ENCODE measurements at regions not wholly inside any gene's neighbourhood (a gene's known extent, or its start where the extent isn't known, plus 50 kb on each side); places are given as distances from the start of the nearest gene placed in this dataset.

DNA sequence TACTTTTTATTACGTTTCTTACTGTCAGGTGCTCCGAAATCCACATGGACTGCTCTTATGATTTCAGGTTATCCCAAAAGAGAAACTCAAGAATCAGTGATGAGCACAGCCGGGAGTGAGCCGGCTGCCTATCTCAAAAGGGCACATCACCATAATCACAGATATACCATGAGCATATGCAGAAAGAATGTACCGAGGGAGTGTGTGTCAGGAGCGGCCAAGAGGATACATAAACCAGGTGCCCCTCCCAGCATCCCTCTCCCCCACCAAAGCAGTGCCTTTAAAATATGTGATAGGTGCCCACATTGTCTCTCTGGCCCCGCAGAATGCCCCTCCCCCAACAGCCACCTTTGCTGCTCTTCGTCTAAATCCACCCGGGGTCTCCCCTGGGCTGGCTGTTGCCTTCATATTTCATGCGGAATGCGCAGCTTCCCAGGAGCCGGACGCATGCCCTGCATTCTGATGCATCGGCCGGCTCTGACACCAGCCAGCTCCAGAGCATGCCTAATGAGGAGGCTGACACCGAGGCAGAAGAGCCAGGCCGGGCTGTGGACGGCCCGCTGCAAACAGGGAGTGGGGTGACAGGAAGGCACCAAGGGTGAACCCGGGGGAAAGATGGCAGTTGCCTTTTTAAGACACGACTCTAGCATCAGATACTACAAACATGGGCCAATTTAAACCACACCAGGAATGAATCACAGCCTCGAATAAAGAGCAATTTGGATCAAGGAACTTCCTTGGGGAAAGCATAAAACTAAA lies 652.3 kb downstream of the BNC2 start:
- Histone ChIP-seq H2BK15ac (ENCODE audit: low read depth, low read length) (no peak overlapping the region), H3K23ac (ENCODE audit: insufficient read length, low read depth, low read length) (no peak overlapping the region), H2AK5ac (ENCODE audit: insufficient read length, low read length) (no peak overlapping the region), H3K79me2 (ENCODE audit: insufficient read depth, low read length) (no peaks in the 10 kb centered on the region), H2BK12ac (ENCODE audit: insufficient read length, low read depth, low read length) (no peak overlapping the region), H3T11ph (ENCODE audit: low read length) (no peak overlapping the region), H3K9ac (ENCODE audit: extremely low read depth, insufficient read length, low read length) (no peak overlapping the region), H3K27me3 (ENCODE audit: insufficient read depth, low read length) (no peaks in the 10 kb centered on the region), H2BK20ac (ENCODE audit: low read depth, low read length, poor library complexity, severe bottlenecking) (no peak overlapping the region), H3K56ac (ENCODE audit: insufficient read length, low read depth, low read length) (no peak overlapping the region), H3K23me2 (ENCODE audit: insufficient read length, low read depth, low read length, poor library complexity, severe bottlenecking) (no peaks in the 10 kb centered on the region), H2BK5ac (ENCODE audit: insufficient read length, low read length) (no peak overlapping the region), H3K4me2 (ENCODE audit: insufficient read depth, insufficient read length, low read length) (no peak overlapping the region), H3K27ac (ENCODE audit: insufficient read length, low read depth, low read length) (no peak overlapping the region), H4K20me1 (ENCODE audit: control insufficient read depth, insufficient read depth, insufficient read length) (no peaks in the 10 kb centered on the region), H4K91ac (ENCODE audit: insufficient read length, low read depth, low read length) (no peak overlapping the region), H3K9me3 (ENCODE audit: control insufficient read depth, low read depth, low read length) (no peaks in the 10 kb centered on the region), H3K79me1 (ENCODE audit: insufficient read depth, low read depth, low read length, poor library complexity, severe bottlenecking) (no peaks in the 10 kb centered on the region), H4K8ac (replicated peaks; ENCODE audit: insufficient read length, low read depth, low read length) (no peak overlapping the region), H3K18ac (ENCODE audit: insufficient read length, low read depth, low read length) (no peak overlapping the region), H2AFZ (ENCODE audit: low read length) (no peak overlapping the region), H4K5ac (ENCODE audit: insufficient read length, low read depth, low read length) (no peak overlapping the region), H3K14ac (ENCODE audit: insufficient read depth, low read length) (no peak overlapping the region), H3K4ac (ENCODE audit: low read depth, low read length) (no peak overlapping the region), H3K4me1 (ENCODE audit: insufficient read depth, low read length) (peaks cover 2% of the 10 kb centered on the region; the same call in 1 of the 2 replicates), H2BK120ac (ENCODE audit: low read depth, low read length, poor library complexity, severe bottlenecking) (no peak overlapping the region)
- no peak overlapping the region for H3K4me3 Mint-ChIP-seq
- DNase-seq: no peak
- no peaks in the 10 kb centered on the region for H3K27me3 Mint-ChIP-seq (ENCODE audit: low read depth)
- H3K4me1 Mint-ChIP-seq: peaks cover 30 to 32% of the 10 kb centered on the region in 2 experiments
- WGBS (ENCODE audit: extremely low coverage, insufficient read length, low lambda C conversion rate): no CpG with 5 or more reads among the region's 22 CpGs
- TF ChIP-seq, protein P1, sequence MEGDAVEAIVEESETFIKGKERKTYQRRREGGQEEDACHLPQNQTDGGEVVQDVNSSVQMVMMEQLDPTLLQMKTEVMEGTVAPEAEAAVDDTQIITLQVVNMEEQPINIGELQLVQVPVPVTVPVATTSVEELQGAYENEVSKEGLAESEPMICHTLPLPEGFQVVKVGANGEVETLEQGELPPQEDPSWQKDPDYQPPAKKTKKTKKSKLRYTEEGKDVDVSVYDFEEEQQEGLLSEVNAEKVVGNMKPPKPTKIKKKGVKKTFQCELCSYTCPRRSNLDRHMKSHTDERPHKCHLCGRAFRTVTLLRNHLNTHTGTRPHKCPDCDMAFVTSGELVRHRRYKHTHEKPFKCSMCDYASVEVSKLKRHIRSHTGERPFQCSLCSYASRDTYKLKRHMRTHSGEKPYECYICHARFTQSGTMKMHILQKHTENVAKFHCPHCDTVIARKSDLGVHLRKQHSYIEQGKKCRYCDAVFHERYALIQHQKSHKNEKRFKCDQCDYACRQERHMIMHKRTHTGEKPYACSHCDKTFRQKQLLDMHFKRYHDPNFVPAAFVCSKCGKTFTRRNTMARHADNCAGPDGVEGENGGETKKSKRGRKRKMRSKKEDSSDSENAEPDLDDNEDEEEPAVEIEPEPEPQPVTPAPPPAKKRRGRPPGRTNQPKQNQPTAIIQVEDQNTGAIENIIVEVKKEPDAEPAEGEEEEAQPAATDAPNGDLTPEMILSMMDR (conservative IDR thresholded peaks at IDR 0.05): no peak
- H3K36me3 Mint-ChIP-seq (ENCODE audit: insufficient read depth in 1 of 3, low read depth in 3 of 3): no peaks in the 10 kb centered on the region
- H3K9me3 Mint-ChIP-seq: no peaks in the 10 kb centered on the region
- H3K27ac Mint-ChIP-seq: no peak overlapping the region
